Liver (tissue), 3 donors: ENCODE measurements at regions not wholly inside any gene's neighbourhood (a gene's known extent, or its start where the extent isn't known, plus 50 kb on each side); places are given as distances from the start of the nearest gene placed in this dataset.

Source experiments
- EGR1 ChIP-seq, 2 donors: IDR thresholded peaks; 2 replicates each; pipeline ENCODE4 v1.6.1; 2016 to 2018; ENCODE audit warnings: antibody characterized with exemption in 2 of 2, low read depth in 2 of 2
- GABPA ChIP-seq, 2 donors: IDR thresholded peaks in 1 of 2; conservative IDR thresholded peaks in 1 of 2; 2 replicates each; pipeline ENCODE4 v1.6.1; 2016; ENCODE audit warnings: antibody characterized with exemption in 2 of 2, mild to moderate bottlenecking in 1 of 2, moderate library complexity in 1 of 2
- HNF4G ChIP-seq: IDR thresholded peaks from 2 replicates; pipeline ENCODE4 v1.6.1; 2016; ENCODE audit warnings: antibody characterized with exemption
- JUND ChIP-seq, 2 donors: IDR thresholded peaks; 2 replicates each; pipeline ENCODE4 v1.6.1; 2016; ENCODE audit warnings: antibody characterized with exemption in 2 of 2
- RAD21 ChIP-seq, 2 donors: IDR thresholded peaks; 2 replicates each; pipeline ENCODE4 v1.6.1; 2016; ENCODE audit warnings: antibody characterized with exemption in 2 of 2, mild to moderate bottlenecking in 2 of 2
- RXRA ChIP-seq, 2 donors: IDR thresholded peaks; 2 replicates each; pipeline ENCODE4 v1.6.1; 2017 to 2018; ENCODE audit warnings: antibody characterized with exemption in 2 of 2, mild to moderate bottlenecking in 1 of 2
- TAF1 ChIP-seq: conservative IDR thresholded peaks from 2 replicates; pipeline ENCODE4 v1.6.1; 2016; ENCODE audit warnings: antibody characterized with exemption, mild to moderate bottlenecking
- YY1 ChIP-seq: IDR thresholded peaks from 2 replicates; pipeline ENCODE4 v1.6.1; 2016; ENCODE audit warnings: antibody characterized with exemption, mild to moderate bottlenecking
- TF ChIP-seq, protein P1 (sequence below): fragments of 150-350 bp; IDR thresholded peaks from 2 replicates; pipeline ENCODE4 v1.5.1; 2017; ENCODE audit warnings: improper control_type of control experiment, low read depth, low read length; ENCODE audit not compliant: missing input control
- TF ChIP-seq, protein P2 (sequence below): IDR thresholded peaks from 2 replicates; pipeline ENCODE4 v1.6.1; 2016; ENCODE audit warnings: antibody characterized with exemption
- TF ChIP-seq, protein P3 (sequence below): IDR thresholded peaks from 2 replicates; pipeline ENCODE4 v1.6.1; 2016; ENCODE audit warnings: antibody characterized with exemption
- TF ChIP-seq, protein P4 (sequence below): IDR thresholded peaks from 2 replicates; pipeline ENCODE4 v1.6.1; 2016; ENCODE audit warnings: antibody characterized with exemption
- TF ChIP-seq, protein P5 (sequence below): IDR thresholded peaks from 2 replicates; pipeline ENCODE4 v1.6.1; 2016; ENCODE audit warnings: antibody characterized with exemption, mild to moderate bottlenecking
- donor health status: healthy.
- donor health status: healthy.

DNA sequence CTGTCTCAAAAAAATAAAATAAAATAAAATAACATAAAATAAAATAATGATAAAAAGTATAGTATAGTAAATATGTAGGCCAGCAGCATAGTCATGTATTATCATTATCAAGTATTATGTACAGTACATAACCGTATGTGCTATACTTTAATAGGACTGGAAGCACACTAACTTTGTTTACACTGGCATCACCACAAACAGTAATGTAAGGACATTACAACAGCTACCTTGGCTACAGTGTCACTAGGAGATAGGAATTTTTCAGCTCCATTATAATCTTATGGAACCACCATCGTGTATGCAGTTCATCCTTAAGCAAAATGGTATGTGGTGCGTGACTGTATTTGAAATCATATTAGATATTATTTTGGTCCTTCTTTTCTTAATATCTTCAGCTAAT, 1163.5 kb upstream of the LRRTM3 start:
- TF ChIP-seq YY1 (no peak), GABPA (IDR thresholded peaks at IDR 0.05 in 1 of 2, conservative IDR thresholded peaks at IDR 0.05 in 1 of 2) (no peak), RXRA (IDR thresholded peaks at IDR 0.05) (no peak), RAD21 (IDR thresholded peaks at IDR 0.05) (no peak), JUND (IDR thresholded peaks at IDR 0.05) (no peak), HNF4G (no peak), EGR1 (IDR thresholded peaks at IDR 0.05; ENCODE audit: low read depth in 2 of 2) (no peak), TAF1 (no peak)
- TF ChIP-seq, protein P1, sequence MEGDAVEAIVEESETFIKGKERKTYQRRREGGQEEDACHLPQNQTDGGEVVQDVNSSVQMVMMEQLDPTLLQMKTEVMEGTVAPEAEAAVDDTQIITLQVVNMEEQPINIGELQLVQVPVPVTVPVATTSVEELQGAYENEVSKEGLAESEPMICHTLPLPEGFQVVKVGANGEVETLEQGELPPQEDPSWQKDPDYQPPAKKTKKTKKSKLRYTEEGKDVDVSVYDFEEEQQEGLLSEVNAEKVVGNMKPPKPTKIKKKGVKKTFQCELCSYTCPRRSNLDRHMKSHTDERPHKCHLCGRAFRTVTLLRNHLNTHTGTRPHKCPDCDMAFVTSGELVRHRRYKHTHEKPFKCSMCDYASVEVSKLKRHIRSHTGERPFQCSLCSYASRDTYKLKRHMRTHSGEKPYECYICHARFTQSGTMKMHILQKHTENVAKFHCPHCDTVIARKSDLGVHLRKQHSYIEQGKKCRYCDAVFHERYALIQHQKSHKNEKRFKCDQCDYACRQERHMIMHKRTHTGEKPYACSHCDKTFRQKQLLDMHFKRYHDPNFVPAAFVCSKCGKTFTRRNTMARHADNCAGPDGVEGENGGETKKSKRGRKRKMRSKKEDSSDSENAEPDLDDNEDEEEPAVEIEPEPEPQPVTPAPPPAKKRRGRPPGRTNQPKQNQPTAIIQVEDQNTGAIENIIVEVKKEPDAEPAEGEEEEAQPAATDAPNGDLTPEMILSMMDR: no peak
- TF ChIP-seq, protein P2, sequence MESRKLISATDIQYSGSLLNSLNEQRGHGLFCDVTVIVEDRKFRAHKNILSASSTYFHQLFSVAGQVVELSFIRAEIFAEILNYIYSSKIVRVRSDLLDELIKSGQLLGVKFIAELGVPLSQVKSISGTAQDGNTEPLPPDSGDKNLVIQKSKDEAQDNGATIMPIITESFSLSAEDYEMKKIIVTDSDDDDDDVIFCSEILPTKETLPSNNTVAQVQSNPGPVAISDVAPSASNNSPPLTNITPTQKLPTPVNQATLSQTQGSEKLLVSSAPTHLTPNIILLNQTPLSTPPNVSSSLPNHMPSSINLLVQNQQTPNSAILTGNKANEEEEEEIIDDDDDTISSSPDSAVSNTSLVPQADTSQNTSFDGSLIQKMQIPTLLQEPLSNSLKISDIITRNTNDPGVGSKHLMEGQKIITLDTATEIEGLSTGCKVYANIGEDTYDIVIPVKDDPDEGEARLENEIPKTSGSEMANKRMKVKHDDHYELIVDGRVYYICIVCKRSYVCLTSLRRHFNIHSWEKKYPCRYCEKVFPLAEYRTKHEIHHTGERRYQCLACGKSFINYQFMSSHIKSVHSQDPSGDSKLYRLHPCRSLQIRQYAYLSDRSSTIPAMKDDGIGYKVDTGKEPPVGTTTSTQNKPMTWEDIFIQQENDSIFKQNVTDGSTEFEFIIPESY: no peak
- TF ChIP-seq, protein P3, sequence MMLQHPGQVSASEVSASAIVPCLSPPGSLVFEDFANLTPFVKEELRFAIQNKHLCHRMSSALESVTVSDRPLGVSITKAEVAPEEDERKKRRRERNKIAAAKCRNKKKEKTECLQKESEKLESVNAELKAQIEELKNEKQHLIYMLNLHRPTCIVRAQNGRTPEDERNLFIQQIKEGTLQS: no peak
- TF ChIP-seq, protein P4, sequence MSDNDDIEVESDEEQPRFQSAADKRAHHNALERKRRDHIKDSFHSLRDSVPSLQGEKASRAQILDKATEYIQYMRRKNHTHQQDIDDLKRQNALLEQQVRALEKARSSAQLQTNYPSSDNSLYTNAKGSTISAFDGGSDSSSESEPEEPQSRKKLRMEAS: no peak
- TF ChIP-seq, protein P5, sequence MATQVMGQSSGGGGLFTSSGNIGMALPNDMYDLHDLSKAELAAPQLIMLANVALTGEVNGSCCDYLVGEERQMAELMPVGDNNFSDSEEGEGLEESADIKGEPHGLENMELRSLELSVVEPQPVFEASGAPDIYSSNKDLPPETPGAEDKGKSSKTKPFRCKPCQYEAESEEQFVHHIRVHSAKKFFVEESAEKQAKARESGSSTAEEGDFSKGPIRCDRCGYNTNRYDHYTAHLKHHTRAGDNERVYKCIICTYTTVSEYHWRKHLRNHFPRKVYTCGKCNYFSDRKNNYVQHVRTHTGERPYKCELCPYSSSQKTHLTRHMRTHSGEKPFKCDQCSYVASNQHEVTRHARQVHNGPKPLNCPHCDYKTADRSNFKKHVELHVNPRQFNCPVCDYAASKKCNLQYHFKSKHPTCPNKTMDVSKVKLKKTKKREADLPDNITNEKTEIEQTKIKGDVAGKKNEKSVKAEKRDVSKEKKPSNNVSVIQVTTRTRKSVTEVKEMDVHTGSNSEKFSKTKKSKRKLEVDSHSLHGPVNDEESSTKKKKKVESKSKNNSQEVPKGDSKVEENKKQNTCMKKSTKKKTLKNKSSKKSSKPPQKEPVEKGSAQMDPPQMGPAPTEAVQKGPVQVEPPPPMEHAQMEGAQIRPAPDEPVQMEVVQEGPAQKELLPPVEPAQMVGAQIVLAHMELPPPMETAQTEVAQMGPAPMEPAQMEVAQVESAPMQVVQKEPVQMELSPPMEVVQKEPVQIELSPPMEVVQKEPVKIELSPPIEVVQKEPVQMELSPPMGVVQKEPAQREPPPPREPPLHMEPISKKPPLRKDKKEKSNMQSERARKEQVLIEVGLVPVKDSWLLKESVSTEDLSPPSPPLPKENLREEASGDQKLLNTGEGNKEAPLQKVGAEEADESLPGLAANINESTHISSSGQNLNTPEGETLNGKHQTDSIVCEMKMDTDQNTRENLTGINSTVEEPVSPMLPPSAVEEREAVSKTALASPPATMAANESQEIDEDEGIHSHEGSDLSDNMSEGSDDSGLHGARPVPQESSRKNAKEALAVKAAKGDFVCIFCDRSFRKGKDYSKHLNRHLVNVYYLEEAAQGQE: no peak
